Cardiac muscle cell (in vitro differentiated cells and primary cell): ENCODE measurements at regions not wholly inside any gene's neighbourhood (a gene's known extent, or its start where the extent isn't known, plus 50 kb on each side); places are given as distances from the start of the nearest gene placed in this dataset.
"Not testable (repeated sequence)": the region's sequence is repeated elsewhere in the genome, so short reads cannot be mapped to it uniquely, and the experiment has no call there.

Experiments used
- DNase-seq, 2 donors: peaks; one replicate each; pipeline versions ENCODE4 v3.0.0 to v3.0.0-alpha.2; 2010 to 2017; ENCODE audit warnings: low read depth in 1 of 2, low spot score in 1 of 2
- H3K27ac ChIP-seq: fragments of 200-600 bp; sonication (generic); 2 replicates; pipeline ENCODE4 v1.5.1; 2016
- H3K27me3 ChIP-seq: fragments of 200-600 bp; sonication (generic); 2 replicates; pipeline ENCODE4 v1.6.0; 2016; ENCODE audit warnings: control low read depth
- H3K36me3 ChIP-seq: fragments of 200-600 bp; sonication (generic); 2 replicates; pipeline ENCODE4 v1.5.1; 2016; ENCODE audit warnings: control low read depth
- H3K4me1 ChIP-seq: fragments of 200-600 bp; sonication (generic); 2 replicates; pipeline ENCODE4 v1.8.1; 2017; ENCODE audit warnings: low read depth, mild to moderate bottlenecking, mixed run types
- H3K4me3 ChIP-seq: fragments of 200-600 bp; sonication (generic); 2 replicates; pipeline ENCODE4 v1.5.1; 2016; ENCODE audit warnings: mild to moderate bottlenecking
- H3K9me3 ChIP-seq: fragments of 200-600 bp; sonication (generic); 2 replicates; pipeline ENCODE4 v1.5.1; 2017; ENCODE audit warnings: low read depth, mild to moderate bottlenecking, control low read depth

GRCh38 chr7:35152059-35152458, 101.8 kb downstream of the TBX20 start:
- not testable (repeated sequence) for H3K27ac ChIP-seq, H3K27me3 ChIP-seq, H3K36me3 ChIP-seq, DNase-seq, H3K4me1 ChIP-seq, H3K9me3 ChIP-seq, H3K4me3 ChIP-seq

GRCh38 chr7:35148030-35148429, 105.9 kb downstream of the TBX20 start:
- not testable (repeated sequence) for DNase-seq, H3K27ac ChIP-seq, H3K4me1 ChIP-seq, H3K36me3 ChIP-seq, H3K4me3 ChIP-seq, H3K27me3 ChIP-seq, H3K9me3 ChIP-seq

DNA sequence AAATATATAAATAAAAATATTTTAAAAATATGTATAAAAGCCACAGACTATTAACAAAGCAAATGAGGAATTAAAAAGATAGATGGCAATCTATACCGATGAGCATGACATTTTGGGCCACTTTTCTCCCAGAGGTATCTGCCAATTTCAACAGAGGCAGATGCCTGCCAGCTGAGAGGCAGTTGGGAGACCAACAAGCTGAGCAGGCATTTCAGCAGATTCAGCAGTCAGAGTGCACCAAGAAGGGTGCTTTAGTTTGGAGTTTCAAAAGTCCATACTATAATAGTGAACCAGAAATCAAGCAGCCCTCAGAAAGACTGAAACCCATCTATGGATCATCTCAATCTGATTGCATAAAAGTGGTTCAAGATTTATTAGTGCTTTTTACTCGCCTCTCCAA, 104.8 kb upstream of the DPY19L1 start:
- not testable (repeated sequence) for DNase-seq, H3K27me3 ChIP-seq, H3K4me1 ChIP-seq, H3K9me3 ChIP-seq, H3K4me3 ChIP-seq, H3K27ac ChIP-seq, H3K36me3 ChIP-seq

DNA sequence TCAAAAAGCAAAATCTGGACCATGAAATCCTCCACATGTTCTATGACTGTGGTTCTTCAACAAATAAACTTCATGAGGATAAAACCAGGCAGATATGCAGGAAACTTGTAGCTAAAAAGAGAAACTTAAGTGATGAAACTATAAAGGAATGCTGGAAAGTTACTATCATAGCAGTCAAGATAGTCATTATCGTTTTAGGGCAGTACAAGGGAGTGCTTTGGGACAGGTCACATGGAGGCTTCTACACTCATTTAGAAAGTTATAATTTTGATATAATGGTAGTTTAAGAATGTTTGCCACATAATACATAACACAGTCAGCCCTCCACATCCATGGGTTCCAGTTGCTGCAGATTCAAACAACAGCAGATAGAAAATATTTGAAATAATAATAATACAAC, 102.0 kb upstream of the DPY19L1 start:
- H3K36me3 ChIP-seq, H3K4me1 ChIP-seq, H3K9me3 ChIP-seq, H3K27me3 ChIP-seq, H3K4me3 ChIP-seq, DNase-seq, H3K27ac ChIP-seq: not testable (repeated sequence)

DNA sequence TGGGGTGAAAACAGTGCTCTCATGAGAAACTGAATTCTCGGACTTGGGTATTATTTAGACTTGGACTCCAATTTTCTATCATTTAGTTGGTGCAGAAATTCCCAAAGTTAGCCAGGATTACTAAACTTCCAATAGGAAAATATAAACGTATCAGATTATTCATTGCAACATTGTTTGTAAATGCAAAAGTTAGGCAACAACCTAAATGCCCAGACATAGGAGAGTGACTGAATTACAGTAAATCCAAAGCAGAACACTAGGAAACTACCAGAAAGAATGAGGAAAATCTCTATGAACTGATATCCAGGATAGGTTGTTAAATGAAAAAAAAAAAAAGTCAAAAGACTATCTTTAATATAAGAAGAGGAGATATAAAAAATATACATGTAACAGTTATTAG, 96.2 kb upstream of the DPY19L1 start:
- not testable (repeated sequence) for DNase-seq, H3K9me3 ChIP-seq, H3K4me1 ChIP-seq, H3K27ac ChIP-seq, H3K36me3 ChIP-seq, H3K27me3 ChIP-seq, H3K4me3 ChIP-seq

- H3K27ac ChIP-seq, H3K9me3 ChIP-seq, H3K36me3 ChIP-seq, H3K4me1 ChIP-seq, H3K27me3 ChIP-seq, DNase-seq, H3K4me3 ChIP-seq: not testable (repeated sequence)
These were observed 95.7 kb upstream of the DPY19L1 start for GRCh38 chr7:35133011-35133410.

GRCh38 chr7:35128662-35129061, 91.4 kb upstream of the DPY19L1 start:
- DNase-seq, H3K27me3 ChIP-seq, H3K27ac ChIP-seq, H3K4me1 ChIP-seq, H3K36me3 ChIP-seq, H3K9me3 ChIP-seq, H3K4me3 ChIP-seq: not testable (repeated sequence)

GRCh38 chr7:35118526-35118925, 81.2 kb upstream of the DPY19L1 start:
- H3K4me1 ChIP-seq, result not testable (repeated sequence)

DNA sequence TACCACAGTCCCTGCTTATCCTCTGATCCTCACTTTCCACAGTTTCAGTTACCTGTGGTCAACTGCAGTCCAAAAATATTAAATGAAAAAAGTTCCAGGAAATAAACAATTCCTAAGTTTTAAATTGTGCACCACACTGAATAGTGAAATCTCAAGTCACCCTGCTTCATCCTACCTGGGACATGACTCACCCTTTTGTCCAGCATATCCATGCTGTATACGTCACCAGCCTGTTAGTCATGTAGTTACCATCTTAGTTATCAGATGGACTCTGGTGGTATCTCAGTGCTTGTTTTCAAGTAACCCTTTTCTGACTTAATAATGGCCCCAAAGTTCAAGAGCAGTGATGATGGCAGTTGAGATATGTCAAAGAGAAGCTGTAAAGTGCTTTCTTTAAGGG, 69.4 kb upstream of the DPY19L1 start:
- DNase-seq, result peak in 1 of 2 donors; percentile 29
- not testable (repeated sequence) for H3K27ac ChIP-seq, H3K4me1 ChIP-seq, H3K9me3 ChIP-seq, H3K36me3 ChIP-seq, H3K27me3 ChIP-seq, H3K4me3 ChIP-seq

More at GRCh38 chr7:35118526-35118925, 81.2 kb upstream of the DPY19L1 start:
- peak in 1 of 2 donors; percentile 65 for DNase-seq
- not testable (repeated sequence) for H3K4me3 ChIP-seq, H3K9me3 ChIP-seq, H3K27me3 ChIP-seq, H3K36me3 ChIP-seq, H3K27ac ChIP-seq

DNA sequence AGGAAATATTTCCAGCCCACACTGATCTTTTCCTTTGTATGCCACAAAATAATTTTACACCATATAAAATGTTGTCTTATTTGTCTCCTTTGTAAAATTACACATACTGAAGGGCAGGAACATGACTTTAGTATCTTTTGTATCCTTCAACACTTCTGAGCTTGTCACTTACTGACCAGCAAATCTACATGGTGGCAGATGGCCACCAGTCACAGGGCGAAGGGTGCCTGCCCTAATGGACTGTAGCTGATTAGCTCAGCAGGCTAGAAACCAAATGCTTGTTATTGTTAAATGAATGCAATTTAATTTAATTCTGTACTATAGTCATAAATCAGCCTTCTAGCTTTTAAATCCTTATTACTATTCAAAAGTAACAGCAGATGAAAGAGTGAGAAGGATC, 68.2 kb upstream of the DPY19L1 start:
- not testable (repeated sequence) for DNase-seq, H3K27me3 ChIP-seq

DNA sequence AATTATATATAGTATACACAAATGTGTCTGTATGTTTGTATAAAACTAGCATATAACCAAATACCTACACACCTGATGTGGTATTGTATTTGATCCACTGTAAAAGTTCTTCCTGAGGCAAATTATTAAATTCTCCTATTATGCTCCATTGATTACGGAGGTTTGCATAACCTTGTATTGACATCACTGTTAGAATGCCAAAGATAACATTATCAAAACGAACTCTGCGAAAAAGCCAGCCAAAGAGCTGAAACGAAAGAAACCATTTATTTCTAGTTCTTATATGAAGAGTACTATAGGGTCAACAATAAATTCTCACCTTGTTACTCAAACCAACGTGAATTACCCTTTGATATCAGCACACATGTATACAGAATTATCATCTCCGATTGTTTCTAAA, 65.6 kb upstream of the DPY19L1 start:
- not testable (repeated sequence) for H3K27me3 ChIP-seq, H3K9me3 ChIP-seq, H3K27ac ChIP-seq, H3K4me3 ChIP-seq, DNase-seq, H3K36me3 ChIP-seq, H3K4me1 ChIP-seq

More for the DNA sequence above, 68.2 kb upstream of the DPY19L1 start:
- not testable (repeated sequence) for H3K36me3 ChIP-seq, H3K27ac ChIP-seq, H3K4me1 ChIP-seq, H3K4me3 ChIP-seq, H3K9me3 ChIP-seq

GRCh38 chr7:35092961-35093360, 55.7 kb upstream of the DPY19L1 start:
- not testable (repeated sequence) for DNase-seq, H3K4me3 ChIP-seq, H3K27me3 ChIP-seq, H3K4me1 ChIP-seq, H3K27ac ChIP-seq, H3K9me3 ChIP-seq, H3K36me3 ChIP-seq
